ENCODE measurements at regions not wholly inside any gene's neighbourhood (a gene's known extent, or its start where the extent isn't known, plus 50 kb on each side); places are given as distances from the start of the nearest gene placed in this dataset.

DNA sequence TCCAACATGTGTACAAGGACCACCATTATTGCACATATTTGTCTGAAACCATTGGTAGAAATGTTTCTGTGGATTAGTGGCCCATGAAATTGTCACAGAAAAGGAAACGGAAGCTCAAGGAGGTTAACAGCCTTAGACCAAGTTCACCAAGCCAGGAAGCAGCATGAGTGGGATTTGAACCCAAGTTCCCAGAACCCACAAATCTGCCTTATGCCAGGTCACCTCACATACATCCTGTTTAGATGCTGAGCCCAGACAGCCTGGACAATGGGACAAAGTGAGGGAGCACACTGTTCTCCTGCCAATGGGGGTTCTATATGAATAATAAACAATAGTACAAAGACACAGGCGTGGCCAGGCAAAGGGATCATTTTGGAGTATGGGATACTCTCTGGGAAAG is 59.6 kb upstream of the CA12 start:
- TF ChIP-seq, protein P1, sequence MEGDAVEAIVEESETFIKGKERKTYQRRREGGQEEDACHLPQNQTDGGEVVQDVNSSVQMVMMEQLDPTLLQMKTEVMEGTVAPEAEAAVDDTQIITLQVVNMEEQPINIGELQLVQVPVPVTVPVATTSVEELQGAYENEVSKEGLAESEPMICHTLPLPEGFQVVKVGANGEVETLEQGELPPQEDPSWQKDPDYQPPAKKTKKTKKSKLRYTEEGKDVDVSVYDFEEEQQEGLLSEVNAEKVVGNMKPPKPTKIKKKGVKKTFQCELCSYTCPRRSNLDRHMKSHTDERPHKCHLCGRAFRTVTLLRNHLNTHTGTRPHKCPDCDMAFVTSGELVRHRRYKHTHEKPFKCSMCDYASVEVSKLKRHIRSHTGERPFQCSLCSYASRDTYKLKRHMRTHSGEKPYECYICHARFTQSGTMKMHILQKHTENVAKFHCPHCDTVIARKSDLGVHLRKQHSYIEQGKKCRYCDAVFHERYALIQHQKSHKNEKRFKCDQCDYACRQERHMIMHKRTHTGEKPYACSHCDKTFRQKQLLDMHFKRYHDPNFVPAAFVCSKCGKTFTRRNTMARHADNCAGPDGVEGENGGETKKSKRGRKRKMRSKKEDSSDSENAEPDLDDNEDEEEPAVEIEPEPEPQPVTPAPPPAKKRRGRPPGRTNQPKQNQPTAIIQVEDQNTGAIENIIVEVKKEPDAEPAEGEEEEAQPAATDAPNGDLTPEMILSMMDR (IDR thresholded peaks at IDR 0.05), result no peak
- no peak for TF ChIP-seq POLR2AphosphoS5 (IDR thresholded peaks at IDR 0.05)
